ENCODE measurements at regions not wholly inside any gene's neighbourhood (a gene's known extent, or its start where the extent isn't known, plus 50 kb on each side); places are given as distances from the start of the nearest gene placed in this dataset.

DNA sequence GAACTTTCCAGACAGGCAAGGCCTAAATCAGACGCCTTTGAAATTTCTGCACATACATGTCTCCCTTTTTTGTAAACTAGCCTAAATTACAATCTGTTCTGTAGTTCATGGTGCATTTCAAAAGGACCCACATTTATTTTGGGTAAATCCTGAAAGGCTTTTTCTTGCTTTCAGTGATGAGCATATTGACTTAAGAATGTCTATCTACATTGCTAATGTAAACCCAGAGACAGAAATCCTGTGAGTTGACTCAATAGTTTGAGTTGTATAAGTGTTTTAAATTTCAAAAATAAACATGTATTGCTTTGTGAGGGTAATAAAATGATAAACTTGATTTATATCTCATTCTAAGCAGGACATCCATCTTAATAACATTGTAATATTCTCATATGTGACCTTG, 977.0 kb upstream of the NR2F2 start:
- H3K36me3 ChIP-seq (ENCODE audit: control insufficient read depth, insufficient read depth, low read length) = no peaks in the 10 kb centered on the region
- H4K8ac ChIP-seq (ENCODE audit: low read depth, low read length) = no peak overlapping the region
- H3K4me3 ChIP-seq (ENCODE audit: low read length) = no peak overlapping the region
- no peak overlapping the region for H2BK5ac ChIP-seq (ENCODE audit: low read length)
- no peak for DNase-seq
- no peak overlapping the region for H2BK15ac ChIP-seq (replicated peaks; ENCODE audit: low read depth)
- H2BK120ac ChIP-seq (ENCODE audit: low read depth, low read length) = no peak overlapping the region
- no peak overlapping the region for H3K18ac ChIP-seq (ENCODE audit: low read length)
- no CpG with 5 or more reads among the region's 1 CpG for WGBS (ENCODE audit: extremely low coverage, insufficient coverage, low lambda C conversion rate)
- H3K27me3 ChIP-seq (ENCODE audit: insufficient read depth, low read length, poor library complexity) = no peaks in the 10 kb centered on the region
- no peaks in the 10 kb centered on the region for H3K79me2 ChIP-seq (ENCODE audit: control insufficient read depth, insufficient read depth, low read length)
- H3K4ac ChIP-seq (ENCODE audit: low read depth, low read length) = no peak overlapping the region
- no peaks in the 10 kb centered on the region for H3K4me1 ChIP-seq (ENCODE audit: control insufficient read depth, low read depth, low read length)
- H3K9ac ChIP-seq (ENCODE audit: low read length) = no peak overlapping the region
- no peak overlapping the region for H3K23ac ChIP-seq (ENCODE audit: low read length)
- H4K5ac ChIP-seq (ENCODE audit: low read length) = no peak overlapping the region
- no peak overlapping the region for H3K27ac ChIP-seq (ENCODE audit: low read depth, low read length)
- no peaks in the 10 kb centered on the region for H3K79me1 ChIP-seq (ENCODE audit: low read length)
- no peak overlapping the region for H3K4me2 ChIP-seq (ENCODE audit: low read length)
- H3K56ac ChIP-seq (ENCODE audit: low read length) = no peak overlapping the region
- H2AK5ac ChIP-seq (ENCODE audit: low read length) = no peak overlapping the region

DNA sequence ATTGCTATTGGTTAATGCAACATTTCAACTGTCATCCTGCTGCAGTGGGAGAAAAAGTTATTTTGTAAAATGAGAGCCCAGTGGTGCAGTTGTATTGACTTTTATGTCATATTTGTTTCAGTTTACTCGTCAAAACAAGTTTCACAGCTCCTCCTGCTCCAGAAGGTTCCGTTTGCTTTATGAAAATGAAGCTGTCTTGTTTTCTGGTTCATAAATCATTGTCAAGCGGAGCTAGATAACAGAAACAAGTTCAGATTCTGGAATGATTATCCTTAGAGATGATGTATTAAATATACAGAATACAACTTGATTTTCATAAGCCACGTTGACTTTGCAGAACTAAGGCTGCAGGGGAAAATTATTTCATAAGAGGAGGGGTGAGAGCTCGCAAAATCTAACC, 970.5 kb upstream of the NR2F2 start:
- H2AK5ac ChIP-seq (ENCODE audit: low read length) = no peak overlapping the region
- no peak overlapping the region for H3K4me2 ChIP-seq (ENCODE audit: low read length)
- H4K8ac ChIP-seq (ENCODE audit: low read depth, low read length) = no peak overlapping the region
- DNase-seq = no peak
- no peak overlapping the region for H3K4ac ChIP-seq (ENCODE audit: low read depth, low read length)
- no peak overlapping the region for H2BK15ac ChIP-seq (replicated peaks; ENCODE audit: low read depth)
- H3K4me1 ChIP-seq (ENCODE audit: control insufficient read depth, low read depth, low read length) = no peaks in the 10 kb centered on the region
- H3K27ac ChIP-seq (ENCODE audit: low read depth, low read length) = no peak overlapping the region
- H3K4me3 ChIP-seq (ENCODE audit: low read length) = no peak overlapping the region
- no peak overlapping the region for H2BK120ac ChIP-seq (ENCODE audit: low read depth, low read length)
- no peak overlapping the region for H3K56ac ChIP-seq (ENCODE audit: low read length)
- H3K27me3 ChIP-seq (ENCODE audit: insufficient read depth, low read length, poor library complexity) = no peaks in the 10 kb centered on the region
- no peak overlapping the region for H3K23ac ChIP-seq (ENCODE audit: low read length)
- H2BK5ac ChIP-seq (ENCODE audit: low read length) = no peak overlapping the region
- no peak overlapping the region for H4K5ac ChIP-seq (ENCODE audit: low read length)
- no CpG with 5 or more reads among the region's 5 CpGs for WGBS (ENCODE audit: extremely low coverage, insufficient coverage, low lambda C conversion rate)
- H3K9ac ChIP-seq (ENCODE audit: low read length) = no peak overlapping the region
- H3K79me1 ChIP-seq (ENCODE audit: low read length) = no peaks in the 10 kb centered on the region
- H3K36me3 ChIP-seq (ENCODE audit: control insufficient read depth, insufficient read depth, low read length) = no peaks in the 10 kb centered on the region
- H3K18ac ChIP-seq (ENCODE audit: low read length) = no peak overlapping the region
- no peaks in the 10 kb centered on the region for H3K79me2 ChIP-seq (ENCODE audit: control insufficient read depth, insufficient read depth, low read length)

DNA sequence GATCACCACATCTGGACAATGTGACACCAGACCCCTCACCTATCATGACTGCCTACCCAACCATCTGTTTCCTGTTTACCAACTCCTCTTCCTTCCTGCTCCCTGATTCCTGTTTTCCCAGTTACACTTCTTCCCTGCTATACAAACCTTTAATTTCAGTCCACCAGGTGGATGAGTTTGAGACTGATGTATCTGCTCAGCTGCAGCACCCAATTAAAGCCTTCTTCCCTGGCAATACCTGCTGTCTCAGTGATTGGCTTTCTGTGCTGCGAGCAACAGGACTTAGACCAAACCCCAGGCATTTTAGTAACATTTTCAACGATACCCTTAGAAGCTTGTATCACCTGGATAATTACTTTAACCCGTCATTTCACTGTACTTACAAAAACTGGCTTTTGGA, 968.2 kb upstream of the NR2F2 start:
- Histone ChIP-seq H3K79me2 (ENCODE audit: control insufficient read depth, insufficient read depth, low read length) (no peaks in the 10 kb centered on the region), H2AK5ac (ENCODE audit: low read length) (no peak overlapping the region), H4K8ac (ENCODE audit: low read depth, low read length) (no peak overlapping the region), H3K18ac (ENCODE audit: low read length) (no peak overlapping the region), H2BK15ac (replicated peaks; ENCODE audit: low read depth) (no peak overlapping the region), H4K5ac (ENCODE audit: low read length) (no peak overlapping the region), H3K4me3 (ENCODE audit: low read length) (no peak overlapping the region), H2BK5ac (ENCODE audit: low read length) (no peak overlapping the region), H3K23ac (ENCODE audit: low read length) (no peak overlapping the region), H3K56ac (ENCODE audit: low read length) (no peak overlapping the region), H3K4me2 (ENCODE audit: low read length) (no peak overlapping the region), H3K36me3 (ENCODE audit: control insufficient read depth, insufficient read depth, low read length) (no peaks in the 10 kb centered on the region), H2BK120ac (ENCODE audit: low read depth, low read length) (no peak overlapping the region), H3K4ac (ENCODE audit: low read depth, low read length) (no peak overlapping the region), H3K79me1 (ENCODE audit: low read length) (no peaks in the 10 kb centered on the region), H3K27ac (ENCODE audit: low read depth, low read length) (no peak overlapping the region), H3K4me1 (ENCODE audit: control insufficient read depth, low read depth, low read length) (peaks cover 2% of the 10 kb centered on the region), H3K9ac (ENCODE audit: low read length) (no peak overlapping the region), H3K27me3 (ENCODE audit: insufficient read depth, low read length, poor library complexity) (no peaks in the 10 kb centered on the region)
- WGBS (ENCODE audit: extremely low coverage, insufficient coverage, low lambda C conversion rate) = no CpG with 5 or more reads among the region's 3 CpGs
- DNase-seq = no peak

DNA sequence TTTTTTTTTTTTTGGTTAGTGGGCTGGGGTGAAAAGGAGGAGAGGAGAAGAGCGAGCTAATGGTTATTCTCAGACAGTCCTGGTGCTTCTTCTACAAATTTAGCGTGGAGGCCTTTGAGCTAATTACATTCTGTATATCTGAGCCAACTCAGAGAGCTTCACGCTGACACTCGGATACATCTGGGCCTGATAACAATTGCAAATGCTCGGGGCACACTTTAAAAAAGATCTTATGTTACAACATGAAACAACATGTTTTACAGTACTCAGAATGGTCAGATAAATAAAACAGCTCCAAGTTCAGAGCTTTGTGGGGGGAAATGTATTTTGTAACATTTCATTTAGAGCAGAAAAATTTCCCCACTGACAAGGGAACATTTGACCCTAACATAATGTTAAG, 966.9 kb upstream of the NR2F2 start:
- H2BK120ac ChIP-seq (ENCODE audit: low read depth, low read length) = no peak overlapping the region
- H3K4me2 ChIP-seq (ENCODE audit: low read length) = no peak overlapping the region
- H3K79me1 ChIP-seq (ENCODE audit: low read length) = no peaks in the 10 kb centered on the region
- H3K9ac ChIP-seq (ENCODE audit: low read length) = no peak overlapping the region
- no peak overlapping the region for H4K8ac ChIP-seq (ENCODE audit: low read depth, low read length)
- WGBS (ENCODE audit: extremely low coverage, insufficient coverage, low lambda C conversion rate) = no CpG with 5 or more reads among the region's 5 CpGs
- H3K79me2 ChIP-seq (ENCODE audit: control insufficient read depth, insufficient read depth, low read length) = no peaks in the 10 kb centered on the region
- H2AK5ac ChIP-seq (ENCODE audit: low read length) = no peak overlapping the region
- H2BK15ac ChIP-seq (replicated peaks; ENCODE audit: low read depth) = no peak overlapping the region
- no peak overlapping the region for H3K18ac ChIP-seq (ENCODE audit: low read length)
- H3K27me3 ChIP-seq (ENCODE audit: insufficient read depth, low read length, poor library complexity) = no peaks in the 10 kb centered on the region
- DNase-seq = no peak
- no peak overlapping the region for H4K5ac ChIP-seq (ENCODE audit: low read length)
- H3K36me3 ChIP-seq (ENCODE audit: control insufficient read depth, insufficient read depth, low read length) = no peaks in the 10 kb centered on the region
- no peak overlapping the region for H3K4me3 ChIP-seq (ENCODE audit: low read length)
- no peak overlapping the region for H2BK5ac ChIP-seq (ENCODE audit: low read length)
- no peak overlapping the region for H3K4ac ChIP-seq (ENCODE audit: low read depth, low read length)
- H3K27ac ChIP-seq (ENCODE audit: low read depth, low read length) = no peak overlapping the region
- H3K4me1 ChIP-seq (ENCODE audit: control insufficient read depth, low read depth, low read length) = peaks cover 2% of the 10 kb centered on the region
- no peak overlapping the region for H3K23ac ChIP-seq (ENCODE audit: low read length)
- H3K56ac ChIP-seq (ENCODE audit: low read length) = no peak overlapping the region

DNA sequence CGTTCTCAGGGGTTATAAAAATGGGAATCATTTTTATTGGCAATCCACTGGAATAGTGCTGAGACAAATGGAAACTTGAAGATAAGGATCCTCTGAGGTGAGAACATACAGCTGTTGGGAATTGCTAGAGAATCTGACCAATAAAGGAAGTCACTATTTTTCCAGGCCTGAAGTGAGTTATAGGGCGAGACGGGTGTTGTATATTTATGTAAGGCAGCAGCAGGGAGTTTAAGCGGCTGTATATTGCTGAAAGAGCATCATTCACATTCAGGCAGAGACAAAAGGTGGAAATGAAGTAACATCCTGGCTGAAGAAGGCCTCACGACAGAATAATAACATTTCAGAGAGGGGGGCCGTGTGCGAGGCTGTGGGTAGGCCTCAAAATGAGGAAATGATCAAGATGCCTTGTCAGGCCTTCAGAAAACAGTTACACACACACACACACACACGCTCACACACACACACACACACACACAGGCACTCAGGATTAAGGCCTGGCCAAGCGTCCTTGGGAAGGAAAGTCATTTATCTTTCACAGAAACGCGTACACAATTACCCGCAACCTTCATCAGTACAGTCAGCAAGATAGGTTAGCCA, 964.9 kb upstream of the NR2F2 start:
- Histone ChIP-seq H3K27ac (ENCODE audit: low read depth, low read length) (no peak overlapping the region), H3K23ac (ENCODE audit: low read length) (no peak overlapping the region), H2BK15ac (replicated peaks; ENCODE audit: low read depth) (no peak overlapping the region), H2BK120ac (ENCODE audit: low read depth, low read length) (no peak overlapping the region), H3K79me2 (ENCODE audit: control insufficient read depth, insufficient read depth, low read length) (no peaks in the 10 kb centered on the region), H3K4me2 (ENCODE audit: low read length) (no peak overlapping the region), H3K79me1 (ENCODE audit: low read length) (no peaks in the 10 kb centered on the region), H3K27me3 (ENCODE audit: insufficient read depth, low read length, poor library complexity) (no peaks in the 10 kb centered on the region), H3K56ac (ENCODE audit: low read length) (no peak overlapping the region), H2AK5ac (ENCODE audit: low read length) (no peak overlapping the region), H2BK5ac (ENCODE audit: low read length) (no peak overlapping the region), H3K9ac (ENCODE audit: low read length) (no peak overlapping the region), H3K4me3 (ENCODE audit: low read length) (no peak overlapping the region), H3K18ac (ENCODE audit: low read length) (no peak overlapping the region), H3K36me3 (ENCODE audit: control insufficient read depth, insufficient read depth, low read length) (no peaks in the 10 kb centered on the region), H4K8ac (ENCODE audit: low read depth, low read length) (no peak overlapping the region), H3K4me1 (ENCODE audit: control insufficient read depth, low read depth, low read length) (peaks cover 2% of the 10 kb centered on the region), H3K4ac (ENCODE audit: low read depth, low read length) (no peak overlapping the region), H4K5ac (ENCODE audit: low read length) (no peak overlapping the region)
- peak; percentile 32 for DNase-seq
- no CpG with 5 or more reads among the region's 12 CpGs for WGBS (ENCODE audit: extremely low coverage, insufficient coverage, low lambda C conversion rate)

DNA sequence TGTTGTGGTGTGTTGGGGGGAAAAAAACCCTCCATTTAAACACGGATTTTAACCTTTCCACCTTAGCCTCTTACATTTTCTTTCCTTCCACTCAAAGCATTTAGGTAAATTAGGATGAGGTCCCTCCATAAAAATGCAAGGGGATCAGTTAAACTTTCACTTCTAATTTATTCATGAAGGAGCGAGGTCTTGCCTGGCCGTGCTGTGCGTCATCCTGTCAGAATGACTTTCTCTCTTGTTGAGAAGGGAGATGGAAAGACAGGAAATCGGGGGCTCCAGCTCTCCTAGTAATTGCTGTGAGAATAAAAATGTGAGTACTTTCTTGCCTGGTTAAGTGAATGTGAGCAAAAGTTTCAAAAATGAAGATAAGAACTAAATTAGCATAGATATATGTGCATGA, 962.3 kb upstream of the NR2F2 start:
- no peak overlapping the region for H3K23ac ChIP-seq (ENCODE audit: low read length)
- peaks cover 2% of the 10 kb centered on the region for H3K4me1 ChIP-seq (ENCODE audit: control insufficient read depth, low read depth, low read length)
- no peak overlapping the region for H3K56ac ChIP-seq (ENCODE audit: low read length)
- no peaks in the 10 kb centered on the region for H3K79me1 ChIP-seq (ENCODE audit: low read length)
- no peaks in the 10 kb centered on the region for H3K79me2 ChIP-seq (ENCODE audit: control insufficient read depth, insufficient read depth, low read length)
- no peaks in the 10 kb centered on the region for H3K36me3 ChIP-seq (ENCODE audit: control insufficient read depth, insufficient read depth, low read length)
- WGBS (ENCODE audit: extremely low coverage, insufficient coverage, low lambda C conversion rate) = no CpG with 5 or more reads among the region's 5 CpGs
- no peak overlapping the region for H4K8ac ChIP-seq (ENCODE audit: low read depth, low read length)
- H3K4me3 ChIP-seq (ENCODE audit: low read length) = no peak overlapping the region
- H2BK5ac ChIP-seq (ENCODE audit: low read length) = no peak overlapping the region
- DNase-seq = peak; percentile 16
- H2BK15ac ChIP-seq (replicated peaks; ENCODE audit: low read depth) = no peak overlapping the region
- H3K27ac ChIP-seq (ENCODE audit: low read depth, low read length) = no peak overlapping the region
- H3K4me2 ChIP-seq (ENCODE audit: low read length) = no peak overlapping the region
- H2AK5ac ChIP-seq (ENCODE audit: low read length) = no peak overlapping the region
- no peaks in the 10 kb centered on the region for H3K27me3 ChIP-seq (ENCODE audit: insufficient read depth, low read length, poor library complexity)
- H3K4ac ChIP-seq (ENCODE audit: low read depth, low read length) = no peak overlapping the region
- no peak overlapping the region for H2BK120ac ChIP-seq (ENCODE audit: low read depth, low read length)
- H3K9ac ChIP-seq (ENCODE audit: low read length) = no peak overlapping the region
- H3K18ac ChIP-seq (ENCODE audit: low read length) = no peak overlapping the region
- no peak overlapping the region for H4K5ac ChIP-seq (ENCODE audit: low read length)
